ENCODE measurements at regions not wholly inside any gene's neighbourhood (a gene's known extent, or its start where the extent isn't known, plus 50 kb on each side); places are given as distances from the start of the nearest gene placed in this dataset.

GRCh38 chr17:55576996-55577586 is 65.8 kb upstream of the SMIM36 start:
- DNase-seq (ENCODE audit: low read depth in 1 of 2, low spot score in 2 of 2) (no peak), FAIRE-seq (no peak)
- Histone ChIP-seq H3K56ac (replicated peaks; ENCODE audit: insufficient read length, low read depth, low read length) (no peak overlapping the region), H4K91ac (replicated peaks; ENCODE audit: insufficient read length, low read length) (no peak overlapping the region), H3K4ac (replicated peaks; ENCODE audit: insufficient read length, low read depth, low read length) (no peak overlapping the region), H2AK5ac (ENCODE audit: low read depth, low read length) (no peak overlapping the region), H2BK12ac (ENCODE audit: low read depth, low read length) (no peak overlapping the region), H2BK5ac (ENCODE audit: low read depth, low read length) (no peak overlapping the region), H2BK15ac (ENCODE audit: low read length) (no peak overlapping the region), H3K23me2 (ENCODE audit: low read depth, low read length) (no peaks in the 10 kb centered on the region; the same call in 1 of the 2 replicates), H2BK120ac (replicated peaks; ENCODE audit: low read depth, low read length) (peak overlapping the region; percentile 33), H4K20me1 (replicated peaks in 1 of 2; ENCODE audit: control insufficient read depth in 1 of 2, insufficient read depth in 2 of 2, low read length in 2 of 2) (no peaks in the 10 kb centered on the region), H3K9me3 (ENCODE audit: insufficient read depth in 2 of 2, low read depth in 1 of 2, low read length in 1 of 2) (no peaks in the 10 kb centered on the region), H4K8ac (ENCODE audit: extremely low read depth, insufficient read depth, low read length) (peak overlapping the region; percentile 35; the same call in 1 of the 2 replicates), H2BK20ac (ENCODE audit: low read length) (no peak overlapping the region), H3K27me3 (replicated peaks in 1 of 4; ENCODE audit: control insufficient read depth in 3 of 4, extremely low read depth in 1 of 4, insufficient read depth in 3 of 4, low read length in 3 of 4) (no peaks in the 10 kb centered on the region), H3K27ac (ENCODE audit: low read depth, low read length) (no peak overlapping the region; the same call in 1 of the 2 replicates), H3K79me1 (ENCODE audit: low read depth, low read length) (no peaks in the 10 kb centered on the region), H3K4me2 (ENCODE audit: insufficient read depth in 1 of 2, low read depth in 2 of 2, low read length in 2 of 2) (no peak overlapping the region), H3K79me2 (ENCODE audit: control insufficient read depth in 1 of 2, insufficient read depth in 2 of 2, low read length in 2 of 2) (no peaks in the 10 kb centered on the region), H3K36me3 (ENCODE audit: control insufficient read depth in 2 of 4, insufficient read depth in 4 of 4, low read length in 3 of 4) (no peaks in the 10 kb centered on the region), H3K4me3 (ENCODE audit: extremely low read depth in 1 of 4, insufficient read depth in 2 of 4, low read depth in 3 of 4, low read length in 4 of 4) (no peak overlapping the region), H3K18ac (ENCODE audit: extremely low read depth, low read length) (no peak overlapping the region; the same call in 1 of the 2 replicates), H3K14ac (ENCODE audit: insufficient read length) (no peak overlapping the region), H4K5ac (ENCODE audit: insufficient read length, low read depth, low read length) (no peak overlapping the region), H3K9ac (replicated peaks in 1 of 4; ENCODE audit: extremely low read depth in 1 of 4, low read depth in 3 of 4, low read length in 3 of 4) (no peak overlapping the region), H3K23ac (ENCODE audit: insufficient read length) (no peak overlapping the region), H3K4me1 (replicated peaks in 1 of 4; ENCODE audit: control insufficient read depth in 3 of 4, insufficient read depth in 4 of 4, low read length in 3 of 4) (peaks cover 0 to 7% (median 3%) of the 10 kb centered on the region in 4 experiments; a peak in 2 of 7 replicates), H2AFZ (ENCODE audit: low read length) (peak overlapping the region; percentile 91)
- ChIA-PET CTCF (ENCODE audit: partially characterized antibody) (interaction anchor here (0.6 to 1.9 kb wide), 3 partner anchors 16 to 29 kb away, joined by 5 to 6 read pairs (median 5); no protein-coding TSS in a partner anchor), POLR2A (ENCODE audit: partially characterized antibody) (no interaction called here)
- 90% methylated on average over 9 of the region's 9 CpGs; no CpG with 5 or more reads in 1 of the 2 experiments for WGBS, 2 experiments (ENCODE audit: extremely low coverage in 1 of 2, insufficient coverage in 1 of 2, insufficient read length in 1 of 2, insufficient replicate concordance in 2 of 2, low coverage in 1 of 2, low lambda C conversion rate in 2 of 2, missing lambda C conversion rate in 1 of 2)
- TF ChIP-seq TEAD4 (IDR thresholded peaks at IDR 0.05; ENCODE audit: low read depth, low read length) (no peak), SIX5 (IDR thresholded peaks at IDR 0.05; ENCODE audit: low read depth, low read length) (no peak), POLR2A (IDR thresholded peaks at IDR 0.05; ENCODE audit: control extremely low read depth in 1 of 2, low read depth in 2 of 2, low read length in 2 of 2) (no peak), EP300 (IDR thresholded peaks at IDR 0.05; ENCODE audit: borderline replicate concordance in 1 of 2, low read depth in 2 of 2, low read length in 2 of 2) (no peak)

Measured in H1 (cell line).